PFSK-1 (cell line): ENCODE measurements at regions not wholly inside any gene's neighbourhood (a gene's known extent, or its start where the extent isn't known, plus 50 kb on each side); places are given as distances from the start of the nearest gene placed in this dataset.

Source experiments
- POLR2AphosphoS5 ChIP-seq: IDR thresholded peaks from 2 replicates; pipeline ENCODE4 v1.6.1; 2012; ENCODE audit warnings: low read depth, mild to moderate bottlenecking, control low read depth, low read length, moderate library complexity
- SIN3A ChIP-seq: IDR thresholded peaks from 2 replicates; pipeline ENCODE4 v1.6.1; 2012; ENCODE audit warnings: mild to moderate bottlenecking, low read length, moderate library complexity, borderline replicate concordance; ENCODE audit not compliant: insufficient read depth
- TAF1 ChIP-seq: IDR thresholded peaks from 2 replicates; pipeline ENCODE4 v1.6.1; 2012; ENCODE audit warnings: low read length, control low read depth, borderline replicate concordance; ENCODE audit not compliant: insufficient read depth
- TF ChIP-seq, protein P1 (sequence below), 2 experiments: IDR thresholded peaks; 2 replicates each; pipeline versions ENCODE4 v1.6.1 to v1.8.0; 2011 to 2012; ENCODE audit warnings: low read depth in 2 of 2, low read length in 2 of 2, control low read depth in 1 of 2, inconsistent platforms in 1 of 2, mild to moderate bottlenecking in 1 of 2, moderate library complexity in 1 of 2; ENCODE audit not compliant: insufficient read depth in 1 of 2

DNA sequence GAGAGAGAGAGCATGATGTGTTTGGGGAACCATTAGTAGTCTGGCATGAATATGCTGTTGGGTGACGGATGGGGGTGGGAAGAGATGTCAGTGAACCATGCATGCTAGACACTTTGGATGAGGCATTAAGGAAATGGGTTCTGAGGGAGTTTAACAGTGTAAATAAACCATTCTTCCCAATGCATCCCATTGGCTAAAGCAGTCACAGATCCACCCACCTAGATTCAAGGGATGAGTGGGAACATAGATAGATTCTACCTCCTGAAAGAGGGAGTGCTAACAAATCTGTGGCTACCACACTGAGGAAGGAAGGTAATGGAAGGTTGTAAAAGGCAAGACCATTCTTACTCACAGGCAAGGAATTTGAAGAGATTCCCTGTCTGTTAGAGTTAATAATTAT is 129.8 kb upstream of the CACNA1E start:
- TF ChIP-seq, protein P1, sequence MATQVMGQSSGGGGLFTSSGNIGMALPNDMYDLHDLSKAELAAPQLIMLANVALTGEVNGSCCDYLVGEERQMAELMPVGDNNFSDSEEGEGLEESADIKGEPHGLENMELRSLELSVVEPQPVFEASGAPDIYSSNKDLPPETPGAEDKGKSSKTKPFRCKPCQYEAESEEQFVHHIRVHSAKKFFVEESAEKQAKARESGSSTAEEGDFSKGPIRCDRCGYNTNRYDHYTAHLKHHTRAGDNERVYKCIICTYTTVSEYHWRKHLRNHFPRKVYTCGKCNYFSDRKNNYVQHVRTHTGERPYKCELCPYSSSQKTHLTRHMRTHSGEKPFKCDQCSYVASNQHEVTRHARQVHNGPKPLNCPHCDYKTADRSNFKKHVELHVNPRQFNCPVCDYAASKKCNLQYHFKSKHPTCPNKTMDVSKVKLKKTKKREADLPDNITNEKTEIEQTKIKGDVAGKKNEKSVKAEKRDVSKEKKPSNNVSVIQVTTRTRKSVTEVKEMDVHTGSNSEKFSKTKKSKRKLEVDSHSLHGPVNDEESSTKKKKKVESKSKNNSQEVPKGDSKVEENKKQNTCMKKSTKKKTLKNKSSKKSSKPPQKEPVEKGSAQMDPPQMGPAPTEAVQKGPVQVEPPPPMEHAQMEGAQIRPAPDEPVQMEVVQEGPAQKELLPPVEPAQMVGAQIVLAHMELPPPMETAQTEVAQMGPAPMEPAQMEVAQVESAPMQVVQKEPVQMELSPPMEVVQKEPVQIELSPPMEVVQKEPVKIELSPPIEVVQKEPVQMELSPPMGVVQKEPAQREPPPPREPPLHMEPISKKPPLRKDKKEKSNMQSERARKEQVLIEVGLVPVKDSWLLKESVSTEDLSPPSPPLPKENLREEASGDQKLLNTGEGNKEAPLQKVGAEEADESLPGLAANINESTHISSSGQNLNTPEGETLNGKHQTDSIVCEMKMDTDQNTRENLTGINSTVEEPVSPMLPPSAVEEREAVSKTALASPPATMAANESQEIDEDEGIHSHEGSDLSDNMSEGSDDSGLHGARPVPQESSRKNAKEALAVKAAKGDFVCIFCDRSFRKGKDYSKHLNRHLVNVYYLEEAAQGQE (IDR thresholded peaks at IDR 0.05; ENCODE audit: insufficient read depth in 1 of 2, low read depth in 2 of 2, low read length in 2 of 2): no peak
- TF ChIP-seq SIN3A (no peak), POLR2AphosphoS5 (no peak), TAF1 (no peak)
